DMS 273 (cell line): ENCODE measurements at regions not wholly inside any gene's neighbourhood (a gene's known extent, or its start where the extent isn't known, plus 50 kb on each side); places are given as distances from the start of the nearest gene placed in this dataset.
"Not testable (repeated sequence)": the region's sequence is repeated elsewhere in the genome, so short reads cannot be mapped to it uniquely, and the experiment has no call there.

ENCODE experiments used
- DNase-seq: peaks from one replicate; lab custom pipeline; 2025; ENCODE audit not compliant: unreplicated experiment; lab: John Stamatoyannopoulos, UW

DNA sequence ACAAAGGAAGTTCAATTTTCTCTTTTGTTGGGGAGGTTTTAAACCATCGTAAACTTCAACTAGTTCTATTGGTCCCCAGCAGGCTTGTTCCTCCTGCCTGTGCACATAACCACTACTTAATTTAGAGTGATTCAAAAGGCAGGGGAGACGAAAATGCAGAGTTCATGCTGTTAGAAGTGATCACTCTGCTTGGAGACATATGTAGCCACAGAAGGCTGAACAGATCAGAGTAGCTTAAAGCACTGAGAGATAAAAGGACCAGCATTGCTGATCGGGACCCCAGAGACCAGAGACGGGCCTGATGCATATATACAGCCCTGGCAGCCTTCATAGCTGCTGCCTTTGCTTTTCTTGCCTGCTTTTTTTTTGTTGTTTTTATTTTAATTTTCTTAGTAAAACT lies 662.0 kb upstream of the CPEB2 start:
- DNase-seq = no peak

GRCh38 chr4:14343961-14344360 lies 658.3 kb upstream of the CPEB2 start:
- DNase-seq = no peak

GRCh38 chr4:14345356-14345775 lies 656.9 kb upstream of the CPEB2 start:
- DNase-seq = no peak

DNA sequence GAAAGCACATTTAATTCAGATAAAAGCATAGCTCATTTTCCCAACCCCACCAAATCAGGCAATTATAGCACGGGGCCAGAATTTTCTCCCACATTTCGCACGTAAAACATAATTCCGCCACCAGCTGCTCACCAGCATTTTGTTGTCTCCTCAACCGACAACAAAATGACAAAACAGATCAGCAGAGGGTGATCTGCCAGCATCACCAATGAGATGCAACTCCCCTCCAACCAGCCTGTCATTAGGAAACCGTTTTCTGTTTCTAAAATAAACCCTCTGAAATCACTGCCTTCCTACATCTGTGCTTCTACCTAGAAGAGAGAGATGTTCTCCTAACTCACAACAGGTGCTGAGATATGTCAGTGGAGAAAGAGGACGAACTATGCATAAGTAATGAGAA lies 654.8 kb upstream of the CPEB2 start:
- DNase-seq = no peak

- DNase-seq = no peak
Measured at GRCh38 chr4:14348506-14348905, 653.8 kb upstream of the CPEB2 start.

DNA sequence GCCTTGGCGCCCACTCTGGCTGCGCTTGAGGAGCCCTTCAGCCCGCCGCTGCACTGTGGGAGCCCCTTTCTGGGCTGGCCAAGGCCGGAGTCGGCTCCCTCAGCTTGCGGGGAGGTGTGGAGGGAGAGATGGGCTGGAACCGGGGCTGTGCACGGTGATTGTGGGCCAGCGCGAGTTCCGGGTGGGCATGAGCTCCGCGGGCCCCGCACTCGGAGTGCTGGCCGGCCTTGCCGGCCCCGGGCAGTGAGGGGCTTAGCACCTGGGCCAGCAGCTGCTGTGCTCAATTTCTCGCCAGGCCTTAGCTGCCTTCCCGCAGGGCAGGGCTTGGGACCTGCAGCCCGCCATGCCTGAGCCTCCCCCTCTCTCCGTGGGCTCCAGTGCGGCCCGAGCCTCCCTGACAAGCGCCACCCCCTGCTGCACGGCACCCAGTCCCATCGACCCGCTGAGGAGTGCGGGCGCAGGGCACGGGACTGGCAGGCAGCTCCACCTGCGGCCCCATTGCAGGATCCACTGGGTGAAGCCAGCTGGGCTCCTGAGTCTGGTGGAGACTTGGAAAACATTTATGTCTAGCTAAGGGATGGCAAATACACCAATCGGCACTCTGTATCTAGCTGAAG lies 643.6 kb upstream of the CPEB2 start:
- DNase-seq = not testable (repeated sequence)

- DNase-seq = no peak
Measured at GRCh38 chr4:14359991-14360390, 642.3 kb upstream of the CPEB2 start.

GRCh38 chr4:14361084-14361483 lies 641.2 kb upstream of the CPEB2 start:
- no peak for DNase-seq

- DNase-seq = no peak
Measured at GRCh38 chr4:14362385-14362784, 639.9 kb upstream of the CPEB2 start.

DNA sequence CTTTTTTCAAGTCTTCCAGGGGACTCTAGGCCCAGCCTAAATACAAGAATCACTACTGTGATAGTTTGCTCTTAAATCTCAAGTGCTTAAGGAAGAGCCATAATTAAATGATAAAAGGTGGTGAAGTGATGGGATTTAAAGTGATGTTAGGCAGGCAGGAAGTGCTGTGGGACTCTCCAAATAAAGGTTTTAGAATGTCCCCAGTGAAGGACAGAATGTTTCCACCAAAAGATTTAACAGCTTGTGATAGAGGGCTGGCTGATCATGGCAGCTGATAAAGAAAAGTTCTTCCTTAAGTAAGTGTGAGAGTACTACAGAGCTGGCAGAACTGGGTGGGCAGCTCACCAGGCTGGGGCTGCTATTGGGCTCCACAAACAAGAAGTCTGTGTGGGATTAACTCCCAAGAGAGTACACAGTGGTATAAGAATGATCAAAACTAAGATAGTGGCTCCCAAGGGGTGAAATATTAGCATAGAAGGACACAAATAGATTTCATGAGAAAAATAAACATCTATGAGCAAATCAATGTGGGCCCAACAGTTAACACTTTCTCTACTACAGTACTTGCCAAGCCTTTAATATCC lies 637.2 kb upstream of the CPEB2 start:
- DNase-seq = no peak

GRCh38 chr4:14368391-14368790 lies 633.9 kb upstream of the CPEB2 start:
- no peak for DNase-seq

GRCh38 chr4:14371131-14371530 lies 631.1 kb upstream of the CPEB2 start:
- DNase-seq = no peak

DNA sequence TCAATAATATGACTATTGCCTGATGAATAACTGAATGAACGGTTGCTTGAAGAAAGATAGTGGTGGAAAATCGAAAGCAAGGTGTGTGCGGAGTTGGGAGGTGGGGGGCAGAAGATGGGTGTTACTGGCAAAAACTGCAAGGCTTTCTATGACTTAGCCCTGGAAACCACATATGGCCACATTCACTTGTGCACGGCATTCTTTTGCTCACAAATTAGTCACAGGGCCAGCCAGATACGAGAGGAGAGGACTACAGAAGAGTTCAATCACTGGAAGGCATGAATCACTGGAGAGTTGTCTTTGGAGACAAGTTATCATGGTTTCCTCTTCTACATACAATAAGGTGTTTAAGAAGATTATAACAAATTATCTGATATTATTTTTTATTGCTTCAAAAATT lies 626.5 kb upstream of the CPEB2 start:
- DNase-seq = no peak

DNA sequence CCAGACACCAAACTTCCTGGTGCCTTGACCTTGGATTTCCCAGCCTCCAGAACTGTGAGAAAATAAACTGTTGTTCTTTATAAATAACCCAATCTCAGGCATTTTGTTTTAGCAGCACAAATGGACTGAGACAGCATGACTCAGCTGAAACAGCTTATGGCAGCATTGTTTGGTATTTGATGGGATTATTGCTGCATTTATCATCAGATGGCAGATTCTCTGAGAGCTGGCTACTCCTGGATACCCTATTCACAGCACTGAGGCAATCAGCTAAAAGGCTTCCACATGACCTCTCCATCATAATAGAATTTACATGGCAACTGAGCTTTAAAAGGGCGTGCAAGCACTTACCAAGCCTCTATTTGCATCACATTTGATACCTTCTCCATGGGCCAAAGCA lies 623.1 kb upstream of the CPEB2 start:
- DNase-seq = no peak

DNA sequence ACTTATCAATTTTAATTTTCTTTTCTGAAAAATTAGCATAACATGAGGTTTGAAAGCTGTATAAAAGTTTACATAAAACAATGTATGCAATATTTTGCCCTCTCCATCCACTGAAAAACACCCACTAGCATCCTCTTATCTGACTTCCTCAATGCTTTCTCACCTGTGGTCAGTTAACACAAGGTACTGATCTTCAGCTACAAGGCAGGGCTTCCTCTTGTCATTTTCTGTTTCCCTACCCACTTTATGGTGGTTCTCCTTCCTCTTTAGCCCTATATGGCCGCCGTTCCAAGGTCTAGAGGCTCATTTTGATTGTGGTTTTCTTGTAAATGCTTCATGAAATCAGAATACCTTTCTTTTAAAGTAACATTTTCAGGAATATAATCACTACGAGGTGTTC lies 618.6 kb upstream of the CPEB2 start:
- DNase-seq = no peak

GRCh38 chr4:14384824-14385223 lies 617.5 kb upstream of the CPEB2 start:
- no peak for DNase-seq

DNA sequence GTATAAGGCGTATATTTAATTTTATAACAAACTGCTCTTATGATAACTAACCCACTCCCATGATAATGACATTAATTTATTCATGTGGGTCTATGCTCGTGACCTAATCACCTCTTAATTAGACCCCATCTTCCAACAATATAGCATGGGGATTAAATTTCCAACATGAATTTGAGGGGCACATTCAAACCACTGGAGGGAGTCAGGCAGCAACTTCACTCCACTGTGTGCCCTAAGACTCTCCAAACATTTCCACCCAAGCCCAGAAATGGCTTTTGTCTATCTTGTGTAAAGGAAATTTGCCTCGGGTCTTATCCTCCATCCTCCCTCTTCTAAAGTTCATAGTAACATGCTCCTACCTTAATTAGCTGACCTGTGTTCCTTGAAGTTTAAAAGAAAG lies 616.1 kb upstream of the CPEB2 start:
- no peak for DNase-seq

DNA sequence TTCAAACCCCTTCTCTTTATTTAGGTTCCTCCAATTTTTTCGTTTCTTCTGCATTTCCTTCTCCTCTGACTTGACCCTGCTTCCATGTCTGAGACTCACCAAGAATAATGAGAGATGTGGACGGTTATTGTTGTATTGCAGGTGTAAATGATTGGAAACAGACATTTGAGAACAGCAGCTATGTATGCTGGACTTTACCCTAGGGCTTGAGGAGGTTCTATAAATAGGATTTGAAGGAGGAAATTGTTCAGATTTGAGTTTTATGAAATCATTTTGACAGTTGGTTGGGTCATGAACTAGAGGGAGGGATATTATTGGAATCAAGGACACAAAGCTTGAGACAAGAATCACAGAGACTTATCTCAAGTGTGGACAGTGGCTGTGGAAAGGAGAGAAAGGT lies 614.6 kb upstream of the CPEB2 start:
- DNase-seq = no peak

DNA sequence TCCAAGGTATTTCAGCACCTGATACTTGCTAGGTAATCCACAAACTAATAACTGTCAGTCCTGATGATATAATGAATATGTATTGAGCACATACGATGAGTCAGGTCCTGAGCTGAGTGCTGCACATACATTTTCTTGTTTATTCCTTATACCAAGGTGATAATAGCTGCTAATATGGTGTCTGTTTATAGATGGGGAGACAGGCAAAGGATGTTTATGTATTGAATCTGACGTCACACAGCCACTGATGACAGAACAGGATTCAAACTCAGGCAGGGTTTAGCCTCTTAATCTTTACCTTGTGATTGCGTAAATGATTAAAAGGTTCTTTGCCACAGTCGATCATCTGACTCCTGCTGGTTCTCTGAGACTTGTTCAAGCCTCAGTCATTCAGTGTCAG lies 609.9 kb upstream of the CPEB2 start:
- no peak for DNase-seq

DNA sequence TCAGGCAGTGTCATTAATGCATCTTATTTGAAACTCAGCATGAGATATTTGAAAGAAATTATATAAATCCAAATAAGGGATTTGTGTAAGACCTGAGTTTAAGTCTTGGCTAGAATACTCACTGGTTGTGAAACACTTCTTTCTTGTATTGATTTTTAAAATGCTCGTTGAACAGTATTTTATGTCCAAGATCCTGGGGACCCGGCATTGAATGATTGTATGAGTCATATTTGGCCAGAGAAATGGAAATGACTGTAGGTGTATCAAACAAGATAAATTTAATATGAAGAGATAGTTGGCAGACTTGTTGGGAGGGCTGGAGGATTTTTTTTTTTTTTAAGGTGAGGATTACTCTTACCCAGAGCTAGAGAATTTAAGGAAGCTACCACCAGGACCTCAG lies 606.1 kb upstream of the CPEB2 start:
- no peak for DNase-seq

- DNase-seq = no peak
Measured at GRCh38 chr4:14399848-14400247, 602.4 kb upstream of the CPEB2 start.

DNA sequence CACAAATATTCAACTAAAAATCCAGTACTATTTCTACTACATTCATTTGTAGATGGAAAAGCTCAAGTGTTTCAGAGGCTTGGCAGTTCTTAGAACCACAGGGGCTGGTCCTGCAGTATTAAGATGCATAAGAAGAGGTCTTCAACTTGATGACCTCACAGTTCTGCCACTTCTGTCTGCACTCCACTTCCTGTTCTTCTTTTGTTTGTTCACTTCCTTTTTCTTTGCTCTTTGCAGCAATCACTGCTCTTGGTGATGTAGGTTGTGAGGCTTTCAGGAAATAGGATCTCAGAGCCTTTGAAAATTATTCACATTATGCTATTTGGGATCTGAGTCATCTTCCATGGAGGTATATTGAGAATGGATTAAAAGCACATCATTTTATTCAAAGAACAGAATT lies 602.0 kb upstream of the CPEB2 start:
- DNase-seq = no peak

DNA sequence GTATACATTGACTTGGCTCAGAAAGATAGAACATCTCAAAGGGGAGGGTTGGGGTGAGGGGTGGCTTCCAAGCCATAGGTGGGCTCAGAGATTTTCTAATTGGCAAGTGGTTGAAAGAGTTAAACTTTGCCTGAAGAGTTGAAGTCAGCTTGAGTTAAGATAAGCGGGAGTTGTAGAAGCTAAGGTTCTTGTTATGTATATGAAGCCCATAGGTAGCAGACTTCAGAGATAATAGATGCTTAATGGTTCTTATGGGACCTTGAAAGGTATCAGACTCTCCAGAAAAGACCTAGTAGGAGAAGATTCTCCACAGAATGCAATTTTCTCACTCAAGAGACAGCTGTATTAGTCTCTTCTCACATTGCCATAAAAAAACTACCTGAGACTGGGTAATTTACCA lies 599.1 kb upstream of the CPEB2 start:
- no peak for DNase-seq
